AG08395 (cell line): ENCODE measurements at regions not wholly inside any gene's neighbourhood (a gene's known extent, or its start where the extent isn't known, plus 50 kb on each side); places are given as distances from the start of the nearest gene placed in this dataset.
"Not testable (repeated sequence)": the region's sequence is repeated elsewhere in the genome, so short reads cannot be mapped to it uniquely, and the experiment has no call there.

Experiments
- DNase-seq: peaks from one replicate; pipeline ENCODE4 v3.0.0; 2012; ENCODE audit warnings: mixed read lengths, low spot score

GRCh38 chr2:111448796-111449195, 328.1 kb downstream of the BCL2L11 start:
- not testable (repeated sequence) for DNase-seq

- not testable (repeated sequence) for DNase-seq
These were observed 329.8 kb downstream of the BCL2L11 start for GRCh38 chr2:111450526-111450925.

GRCh38 chr2:111451692-111452199, 331.0 kb downstream of the BCL2L11 start:
- not testable (repeated sequence) for DNase-seq

- not testable (repeated sequence) for DNase-seq
These were observed 331.5 kb downstream of the BCL2L11 start for GRCh38 chr2:111452208-111452607.

- not testable (repeated sequence) for DNase-seq
These were observed 332.6 kb downstream of the BCL2L11 start for GRCh38 chr2:111453308-111453707.

- not testable (repeated sequence) for DNase-seq
These were observed 333.1 kb downstream of the BCL2L11 start for GRCh38 chr2:111453816-111454215.

GRCh38 chr2:111454404-111454803, 333.7 kb downstream of the BCL2L11 start:
- not testable (repeated sequence) for DNase-seq

- peak; percentile 1 for DNase-seq
These were observed 334.6 kb downstream of the BCL2L11 start for GRCh38 chr2:111455016-111456015.

GRCh38 chr2:111457191-111457590, 336.5 kb downstream of the BCL2L11 start:
- DNase-seq: not testable (repeated sequence)

- DNase-seq: not testable (repeated sequence)
These were observed 340.2 kb downstream of the BCL2L11 start for GRCh38 chr2:111460901-111461300.

- not testable (repeated sequence) for DNase-seq
These were observed 341.1 kb downstream of the BCL2L11 start for GRCh38 chr2:111461831-111462230.

GRCh38 chr2:111462572-111462971, 341.9 kb downstream of the BCL2L11 start:
- DNase-seq: not testable (repeated sequence)

- DNase-seq: not testable (repeated sequence)
These were observed 342.6 kb downstream of the BCL2L11 start for GRCh38 chr2:111463238-111463848.

GRCh38 chr2:111463956-111464355, 343.2 kb downstream of the BCL2L11 start:
- DNase-seq: not testable (repeated sequence)

- DNase-seq: not testable (repeated sequence)
These were observed 343.7 kb downstream of the BCL2L11 start for GRCh38 chr2:111464367-111464766.

GRCh38 chr2:111465521-111465920, 344.8 kb downstream of the BCL2L11 start:
- not testable (repeated sequence) for DNase-seq

GRCh38 chr2:111466744-111467143, 346.0 kb downstream of the BCL2L11 start:
- DNase-seq: not testable (repeated sequence)

- not testable (repeated sequence) for DNase-seq
These were observed 350.2 kb downstream of the BCL2L11 start for GRCh38 chr2:111470924-111471323.

GRCh38 chr2:111471791-111472530, 351.2 kb downstream of the BCL2L11 start:
- not testable (repeated sequence) for DNase-seq

GRCh38 chr2:111472844-111473403, 352.2 kb downstream of the BCL2L11 start:
- not testable (repeated sequence) for DNase-seq

- DNase-seq: not testable (repeated sequence)
These were observed 352.8 kb downstream of the BCL2L11 start for GRCh38 chr2:111473522-111473921.
